AG09319 (cell line): ENCODE measurements at regions not wholly inside any gene's neighbourhood (a gene's known extent, or its start where the extent isn't known, plus 50 kb on each side); places are given as distances from the start of the nearest gene placed in this dataset.
"Not testable (repeated sequence)": the region's sequence is repeated elsewhere in the genome, so short reads cannot be mapped to it uniquely, and the experiment has no call there.

ENCODE experiments used
- DNase-seq: peaks from one replicate; pipeline ENCODE4 v3.0.0-alpha.2; 2010; ENCODE audit warnings: low read depth; ENCODE audit errors: extremely low read depth
- TF ChIP-seq, protein P1 (sequence below): IDR thresholded peaks from 2 replicates; pipeline ENCODE4 v1.5.1; 2011; ENCODE audit warnings: low read depth, mild to moderate bottlenecking, inconsistent platforms, low read length, moderate library complexity

DNA sequence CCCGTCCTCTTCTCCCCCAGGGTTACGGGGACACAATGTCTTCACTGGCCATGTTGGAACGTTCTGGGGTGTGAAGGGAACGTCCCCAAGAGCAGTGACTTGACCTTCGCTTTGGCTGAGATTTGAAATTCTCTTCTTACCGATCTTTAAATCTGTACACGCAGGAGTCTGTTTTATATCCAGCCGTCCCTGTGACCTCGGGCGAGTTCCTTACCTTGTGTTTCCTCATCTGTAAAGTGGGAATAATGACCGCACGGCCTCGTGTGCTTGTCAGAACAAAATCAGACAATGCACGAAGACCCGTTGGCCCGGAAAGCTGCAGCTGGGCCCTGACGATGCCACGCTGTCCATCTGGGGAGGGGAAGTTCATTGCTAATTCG is 454.3 kb downstream of the PREX1 start:
- TF ChIP-seq, protein P1, sequence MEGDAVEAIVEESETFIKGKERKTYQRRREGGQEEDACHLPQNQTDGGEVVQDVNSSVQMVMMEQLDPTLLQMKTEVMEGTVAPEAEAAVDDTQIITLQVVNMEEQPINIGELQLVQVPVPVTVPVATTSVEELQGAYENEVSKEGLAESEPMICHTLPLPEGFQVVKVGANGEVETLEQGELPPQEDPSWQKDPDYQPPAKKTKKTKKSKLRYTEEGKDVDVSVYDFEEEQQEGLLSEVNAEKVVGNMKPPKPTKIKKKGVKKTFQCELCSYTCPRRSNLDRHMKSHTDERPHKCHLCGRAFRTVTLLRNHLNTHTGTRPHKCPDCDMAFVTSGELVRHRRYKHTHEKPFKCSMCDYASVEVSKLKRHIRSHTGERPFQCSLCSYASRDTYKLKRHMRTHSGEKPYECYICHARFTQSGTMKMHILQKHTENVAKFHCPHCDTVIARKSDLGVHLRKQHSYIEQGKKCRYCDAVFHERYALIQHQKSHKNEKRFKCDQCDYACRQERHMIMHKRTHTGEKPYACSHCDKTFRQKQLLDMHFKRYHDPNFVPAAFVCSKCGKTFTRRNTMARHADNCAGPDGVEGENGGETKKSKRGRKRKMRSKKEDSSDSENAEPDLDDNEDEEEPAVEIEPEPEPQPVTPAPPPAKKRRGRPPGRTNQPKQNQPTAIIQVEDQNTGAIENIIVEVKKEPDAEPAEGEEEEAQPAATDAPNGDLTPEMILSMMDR = no peak
- no peak for DNase-seq

DNA sequence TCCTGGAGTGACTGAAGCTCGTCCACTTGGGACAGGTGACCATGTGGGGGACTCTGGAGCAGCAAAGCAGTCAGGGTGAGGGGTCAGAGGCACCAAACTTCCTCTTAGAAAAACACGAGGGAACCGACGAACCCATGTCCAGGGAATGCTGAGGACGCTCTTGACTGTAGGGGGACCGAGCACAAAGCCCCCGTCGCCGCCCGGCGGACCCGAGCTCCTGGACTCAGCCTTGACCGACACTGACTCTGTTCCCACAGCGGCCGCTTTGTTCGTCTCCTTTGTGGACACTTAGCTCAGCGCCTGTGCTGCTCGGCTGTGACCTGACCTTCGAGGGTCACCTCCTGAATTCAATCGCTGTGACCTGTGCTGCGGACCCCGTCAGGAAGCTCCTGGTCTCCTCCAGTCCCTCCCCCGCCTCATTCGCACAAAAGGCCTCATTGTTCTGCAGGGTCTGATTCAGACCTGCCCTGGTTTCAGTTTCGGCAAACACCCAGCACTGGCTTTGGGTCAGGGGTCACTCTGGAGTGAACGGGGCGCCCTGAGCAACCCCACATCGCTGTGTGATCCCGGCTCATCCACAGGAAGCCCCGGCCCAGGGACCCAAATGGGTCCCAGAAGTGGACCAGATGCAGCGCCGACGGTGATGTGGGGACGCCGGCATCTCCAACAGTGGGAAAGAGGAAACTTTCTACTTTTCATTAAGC is 454.8 kb downstream of the PREX1 start:
- DNase-seq = not testable (repeated sequence)

DNA sequence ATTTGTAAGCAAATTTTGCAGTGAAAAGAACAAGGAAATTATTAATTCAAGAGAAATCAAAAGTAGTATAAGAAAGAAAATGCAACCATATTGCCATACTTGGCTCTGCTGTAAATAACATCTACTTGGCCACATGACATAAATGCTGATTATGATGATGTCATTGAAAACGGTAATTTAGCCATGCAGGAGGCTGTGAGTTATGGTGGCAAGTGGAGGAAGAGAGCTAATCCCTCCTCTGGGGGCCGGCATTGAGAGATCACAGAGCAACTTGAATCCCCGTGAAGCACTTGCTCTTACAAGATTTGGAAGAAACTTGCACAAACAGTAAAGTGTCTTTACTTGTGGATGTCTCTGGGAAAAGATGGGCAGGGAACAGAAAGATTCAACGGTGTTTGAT is 456.6 kb downstream of the PREX1 start:
- TF ChIP-seq, protein P1 = no peak
- DNase-seq = no peak

DNA sequence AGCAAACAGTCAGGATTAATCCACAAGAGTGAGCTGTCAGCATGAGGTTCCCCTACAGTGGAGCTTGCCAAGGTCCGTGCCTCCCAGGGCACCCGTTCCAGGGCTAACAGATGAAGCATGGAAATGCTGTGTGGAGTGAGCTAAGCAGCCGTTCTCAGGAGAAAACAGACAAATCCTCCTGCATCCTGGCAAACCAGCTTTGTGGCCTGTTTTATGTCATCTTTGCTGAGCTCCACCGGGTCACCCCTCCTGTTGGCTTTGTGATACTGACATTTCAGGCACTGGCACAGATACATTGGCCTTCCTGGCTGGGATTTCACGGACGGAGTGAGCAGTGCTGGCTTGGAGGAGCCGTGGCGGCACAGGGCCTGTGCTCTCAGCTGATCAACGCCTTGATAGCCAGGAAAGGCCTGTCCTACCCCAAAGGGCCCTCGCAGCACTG is 459.2 kb downstream of the PREX1 start:
- not testable (repeated sequence) for DNase-seq

DNA sequence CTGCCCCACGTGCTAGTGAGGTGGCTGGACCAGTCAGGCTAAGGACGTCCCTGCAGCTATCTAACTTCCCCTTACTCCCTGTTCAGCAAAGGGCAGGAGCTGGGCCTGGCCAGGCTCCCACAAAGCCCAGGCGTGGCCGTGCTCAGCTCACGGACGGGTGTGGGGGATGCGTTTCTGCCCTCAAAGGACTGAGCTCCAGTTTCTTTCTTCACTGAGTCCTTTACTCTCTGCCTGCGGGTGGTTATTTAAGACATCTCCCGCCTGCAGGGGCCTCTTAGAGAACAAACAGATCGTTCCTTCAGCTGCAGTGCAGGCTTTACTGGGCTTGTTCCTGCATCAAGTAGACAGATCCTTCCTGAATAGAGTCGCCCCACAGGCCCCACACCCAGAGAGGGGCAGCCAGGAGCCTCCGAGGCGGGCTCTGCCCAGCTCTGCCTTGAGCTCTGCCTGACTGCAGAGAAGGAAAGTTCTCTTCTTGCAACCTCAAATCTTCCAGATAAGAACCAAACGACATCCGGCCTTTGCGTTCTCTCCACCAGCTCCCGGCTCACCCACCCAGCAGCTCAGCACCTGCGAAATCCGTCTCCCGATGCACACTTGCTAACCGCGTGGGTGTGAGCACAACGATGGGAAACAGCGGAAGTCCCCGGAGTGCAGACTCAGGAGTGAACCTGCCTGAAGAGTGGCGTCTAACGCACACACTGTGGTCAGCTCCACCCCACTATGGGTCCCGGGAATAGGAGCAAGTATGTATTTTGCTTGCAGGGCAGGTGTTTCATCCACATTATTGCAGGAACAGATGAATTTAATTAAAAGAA is 460.0 kb downstream of the PREX1 start:
- not testable (repeated sequence) for DNase-seq

DNA sequence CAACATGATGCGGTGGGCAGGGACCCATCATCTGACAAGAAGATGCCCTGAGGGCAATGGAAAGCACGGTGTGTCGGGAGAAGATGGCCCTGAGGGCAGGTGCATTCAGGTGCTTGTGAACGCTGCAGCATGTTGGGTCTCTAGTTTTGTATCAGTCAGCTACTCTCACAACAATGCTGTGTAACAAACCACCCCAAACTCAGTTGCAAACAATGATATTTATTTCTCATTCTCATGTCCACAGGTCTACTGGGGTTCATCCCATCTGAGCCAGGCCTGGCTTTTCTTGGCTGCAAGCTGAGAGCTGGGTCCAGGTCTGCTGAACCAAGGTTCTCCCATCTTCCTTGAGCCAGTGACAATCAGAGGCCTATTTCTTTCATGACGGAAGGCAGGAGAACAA is 461.6 kb downstream of the PREX1 start:
- DNase-seq = no peak
- TF ChIP-seq, protein P1 = no peak

DNA sequence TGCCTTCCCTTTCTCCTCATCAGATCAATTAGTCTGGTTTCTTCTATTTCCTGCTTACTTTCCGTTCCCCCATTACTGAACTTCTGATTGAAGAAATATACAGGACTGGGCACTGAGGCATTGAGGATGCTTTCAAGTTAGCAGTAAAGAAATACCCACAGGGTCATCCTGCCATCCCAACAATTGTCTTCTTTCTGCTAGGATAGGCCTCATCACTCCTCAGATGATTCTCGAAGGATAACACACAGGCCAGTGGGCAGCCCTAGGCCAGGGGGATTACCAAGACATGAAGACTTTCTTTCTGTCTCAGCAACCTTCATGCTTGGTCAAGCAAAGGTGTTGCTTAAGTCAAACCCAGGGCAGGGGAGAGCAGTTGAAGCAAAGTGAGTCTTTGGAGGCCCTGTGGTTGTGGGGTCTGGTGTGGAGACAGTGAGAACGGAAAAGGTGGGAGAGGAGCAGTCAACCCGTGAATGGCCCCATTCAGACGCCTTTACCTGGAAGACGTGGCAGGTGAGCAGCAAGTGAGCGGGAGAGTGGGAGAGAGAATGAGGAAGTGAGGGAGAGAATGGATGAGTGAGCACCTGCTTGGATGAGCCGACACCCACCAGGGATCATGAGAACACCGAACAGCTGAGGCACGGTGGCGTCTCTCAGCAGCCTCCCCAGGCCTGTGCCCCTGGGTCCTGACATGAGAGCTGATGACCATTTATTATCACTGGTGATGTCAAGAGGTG is 462.9 kb downstream of the PREX1 start:
- no peak for DNase-seq
- TF ChIP-seq, protein P1 = no peak

DNA sequence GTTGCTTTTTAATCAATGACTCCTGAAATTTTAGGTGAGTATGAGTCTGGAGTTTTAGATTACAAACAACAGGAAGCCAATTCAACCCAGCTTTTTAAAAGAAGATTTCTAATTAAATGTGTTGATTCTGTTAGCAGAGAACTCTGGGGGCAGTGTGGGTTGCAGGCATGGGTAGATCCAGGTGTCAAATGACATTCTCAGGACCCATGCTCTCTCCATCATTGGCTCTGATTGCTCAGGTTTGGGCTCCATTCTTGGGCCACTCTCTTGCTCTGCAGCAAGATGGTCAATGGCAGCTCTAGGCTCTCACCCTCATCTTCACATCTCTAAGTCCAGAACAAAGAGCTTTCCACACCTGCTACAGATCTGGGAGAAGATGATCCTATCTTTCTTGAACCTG is 463.7 kb downstream of the PREX1 start:
- TF ChIP-seq, protein P1 = no peak
- DNase-seq = no peak
